A673 (cell line): ENCODE measurements at regions not wholly inside any gene's neighbourhood (a gene's known extent, or its start where the extent isn't known, plus 50 kb on each side); places are given as distances from the start of the nearest gene placed in this dataset.

ENCODE experiments used
- BruUV-seq: library from RNA; stranded (reverse); fragments of 400-500 nt; replicated peaks from 2 replicates; lab custom pipeline; 2021; lab: Mats Ljungman, UMichigan
- CTCF ChIA-PET: fragments of 300-600 bp; sonication (Branson Sonifier 250); formaldehyde crosslinking; loops from one replicate; lab custom pipeline; 2022; ENCODE audit warnings: antibody characterized with exemption; lab: Charles Lee
- POLR2A ChIA-PET: fragments of 300-600 bp; sonication (Branson Sonifier 250); formaldehyde crosslinking; loops from one replicate; lab custom pipeline; 2022; ENCODE audit warnings: antibody characterized with exemption; ENCODE audit not compliant: low non-redundant PET; lab: Charles Lee
- DNase-seq: peaks from one replicate; pipeline ENCODE4 v3.0.0-alpha.2; 2015; ENCODE audit warnings: low spot score
- H3K27ac ChIP-seq: fragments of 200-600 bp; sonication (generic); 2 replicates; pipeline ENCODE4 v1.5.1; 2016; ENCODE audit warnings: mixed run types, low read depth, mild to moderate bottlenecking, mixed read lengths, antibody characterized with exemption, low read length; ENCODE audit not compliant: poor library complexity, severe bottlenecking
- H3K27me3 ChIP-seq: fragments of 200-600 bp; sonication (generic); replicated peaks from 2 replicates; pipeline ENCODE4 v1.6.1; 2017; ENCODE audit warnings: mixed run types, low read depth, mild to moderate bottlenecking, mixed read lengths, antibody characterized with exemption, low read length; ENCODE audit not compliant: insufficient read depth, poor library complexity
- H3K36me3 ChIP-seq: fragments of 200-600 bp; sonication (generic); 2 replicates; pipeline ENCODE4 v1.6.1; 2016; ENCODE audit warnings: mixed run types, mild to moderate bottlenecking, mixed read lengths, antibody characterized with exemption, low read length; ENCODE audit not compliant: insufficient read depth, poor library complexity, severe bottlenecking
- H3K4me1 ChIP-seq: fragments of 200-600 bp; sonication (generic); 2 replicates; pipeline ENCODE4 v1.6.1; 2017; ENCODE audit warnings: mixed run types, mild to moderate bottlenecking, mixed read lengths, antibody characterized with exemption, low read length; ENCODE audit not compliant: insufficient read depth, poor library complexity, severe bottlenecking
- H3K4me3 ChIP-seq: fragments of 200-600 bp; sonication (generic); 2 replicates; pipeline ENCODE4 v1.5.1; 2016; ENCODE audit warnings: low read depth, mixed run types, mild to moderate bottlenecking, mixed read lengths, low read length; ENCODE audit not compliant: poor library complexity, severe bottlenecking
- H3K9me3 ChIP-seq: fragments of 200-600 bp; sonication (generic); 2 replicates; pipeline ENCODE4 v1.6.1; 2016; ENCODE audit warnings: mixed run types, low read depth, mild to moderate bottlenecking, mixed read lengths, antibody characterized with exemption, low read length; ENCODE audit not compliant: poor library complexity, severe bottlenecking
- CTCF ChIP-seq: fragments of 300-800, 200-600 bp; sonication (generic); conservative IDR thresholded peaks from 2 replicates; pipeline ENCODE4 v1.5.1; 2017; ENCODE audit warnings: low read depth, mild to moderate bottlenecking, antibody characterized with exemption, low read length, moderate library complexity, mixed read lengths
- EZH2 ChIP-seq: fragments of 200-600 bp; sonication (generic); IDR thresholded peaks from 2 replicates; pipeline ENCODE4 v1.6.1; 2017; ENCODE audit warnings: borderline replicate concordance, low read depth, mild to moderate bottlenecking, mixed read lengths, antibody characterized with exemption, low read length; ENCODE audit not compliant: poor library complexity, severe bottlenecking
- intact Hi-C: fragments of 100-400 bp; cut with micrococcal nuclease; formaldehyde crosslinking; loops from one replicate; pipeline ENCODE4 v1.10.0; 2022; ENCODE audit not compliant: unreplicated experiment

- TF ChIP-seq EZH2, result no peak
- TF ChIP-seq CTCF, result no peak
- BruUV-seq, result no TSS peak
- DNase-seq, result no peak
Observed at GRCh38 chr2:122167515-122167914, 412.1 kb downstream of the TSN start.

GRCh38 chr2:122168799-122169198, 413.3 kb downstream of the TSN start:
- no peaks in the 10 kb centered on the region for H3K4me1 ChIP-seq
- no TSS peak for BruUV-seq
- H3K9me3 ChIP-seq, result no peaks in the 10 kb centered on the region
- no peak for TF ChIP-seq EZH2
- TF ChIP-seq CTCF, result peak; percentile 53
- no peak overlapping the region for H3K27ac ChIP-seq
- ChIA-PET POLR2A (no interaction called here), CTCF (no interaction called here)
- intact Hi-C loops, result loop anchor here (10.0 kb wide), 1 partner anchor 354 kb away; no protein-coding TSS in a partner anchor
- no peak overlapping the region for H3K4me3 ChIP-seq
- no peaks in the 10 kb centered on the region for H3K36me3 ChIP-seq
- no peak for DNase-seq
- H3K27me3 ChIP-seq, result no peaks in the 10 kb centered on the region

More at GRCh38 chr2:122167515-122167914, 412.1 kb downstream of the TSN start:
- CTCF ChIA-PET, result no interaction called here
- no peaks in the 10 kb centered on the region for H3K27me3 ChIP-seq
- no peaks in the 10 kb centered on the region for H3K9me3 ChIP-seq
- intact Hi-C loops, result loop anchor here (10.0 kb wide), 1 partner anchor 353 kb away; no protein-coding TSS in a partner anchor
- H3K4me1 ChIP-seq, result no peaks in the 10 kb centered on the region
- no peak overlapping the region for H3K4me3 ChIP-seq
- H3K27ac ChIP-seq, result no peak overlapping the region
- POLR2A ChIA-PET, result interaction anchor here (0.5 kb wide), 1 partner anchor 1400 kb away, joined by 5 read pairs; no protein-coding TSS in a partner anchor
- H3K36me3 ChIP-seq, result no peaks in the 10 kb centered on the region

GRCh38 chr2:122172812-122173211, 417.4 kb downstream of the TSN start:
- no TSS peak for BruUV-seq
- H3K36me3 ChIP-seq, result no peaks in the 10 kb centered on the region
- TF ChIP-seq CTCF (no peak), EZH2 (no peak)
- no peaks in the 10 kb centered on the region for H3K4me1 ChIP-seq
- H3K4me3 ChIP-seq, result no peak overlapping the region
- ChIA-PET CTCF (no interaction called here), POLR2A (no interaction called here)
- intact Hi-C loops, result no loop called here
- H3K9me3 ChIP-seq, result no peaks in the 10 kb centered on the region
- DNase-seq, result no peak
- no peak overlapping the region for H3K27ac ChIP-seq
- no peaks in the 10 kb centered on the region for H3K27me3 ChIP-seq
